ENCODE measurements at regions not wholly inside any gene's neighbourhood (a gene's known extent, or its start where the extent isn't known, plus 50 kb on each side); places are given as distances from the start of the nearest gene placed in this dataset.

DNA sequence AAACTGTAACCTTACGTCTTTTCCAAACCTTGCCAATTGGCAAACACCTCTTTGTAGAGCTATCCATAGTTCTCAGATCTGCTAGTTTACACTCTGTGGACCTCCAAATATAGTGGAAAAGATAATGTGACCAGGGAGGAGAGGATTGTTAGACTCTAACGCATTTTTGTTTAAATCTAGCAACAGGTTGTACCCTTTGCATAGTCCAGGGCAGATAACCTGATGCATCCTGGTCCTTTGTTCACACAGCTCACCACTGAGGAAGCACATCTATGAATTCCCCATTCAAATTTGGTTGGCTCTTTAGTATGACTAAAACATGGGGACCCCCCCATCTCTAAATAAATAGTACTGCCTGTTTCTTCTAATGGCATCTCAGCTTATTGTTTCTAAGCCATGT, 55.9 kb downstream of the PAGE2 start:
- TF ChIP-seq, protein P1, sequence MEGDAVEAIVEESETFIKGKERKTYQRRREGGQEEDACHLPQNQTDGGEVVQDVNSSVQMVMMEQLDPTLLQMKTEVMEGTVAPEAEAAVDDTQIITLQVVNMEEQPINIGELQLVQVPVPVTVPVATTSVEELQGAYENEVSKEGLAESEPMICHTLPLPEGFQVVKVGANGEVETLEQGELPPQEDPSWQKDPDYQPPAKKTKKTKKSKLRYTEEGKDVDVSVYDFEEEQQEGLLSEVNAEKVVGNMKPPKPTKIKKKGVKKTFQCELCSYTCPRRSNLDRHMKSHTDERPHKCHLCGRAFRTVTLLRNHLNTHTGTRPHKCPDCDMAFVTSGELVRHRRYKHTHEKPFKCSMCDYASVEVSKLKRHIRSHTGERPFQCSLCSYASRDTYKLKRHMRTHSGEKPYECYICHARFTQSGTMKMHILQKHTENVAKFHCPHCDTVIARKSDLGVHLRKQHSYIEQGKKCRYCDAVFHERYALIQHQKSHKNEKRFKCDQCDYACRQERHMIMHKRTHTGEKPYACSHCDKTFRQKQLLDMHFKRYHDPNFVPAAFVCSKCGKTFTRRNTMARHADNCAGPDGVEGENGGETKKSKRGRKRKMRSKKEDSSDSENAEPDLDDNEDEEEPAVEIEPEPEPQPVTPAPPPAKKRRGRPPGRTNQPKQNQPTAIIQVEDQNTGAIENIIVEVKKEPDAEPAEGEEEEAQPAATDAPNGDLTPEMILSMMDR (conservative IDR thresholded peaks at IDR 0.05 in 1 of 2, IDR thresholded peaks at IDR 0.05 in 1 of 2; ENCODE audit: extremely low read depth in 1 of 2, insufficient read depth in 1 of 2, low read depth in 1 of 2, low read length in 2 of 2), result no peak
- no peak for TF ChIP-seq EZH2 (IDR thresholded peaks at IDR 0.05; ENCODE audit: borderline replicate concordance, low read length)

Measured in mammary epithelial cell (primary cell).